ENCODE measurements at regions not wholly inside any gene's neighbourhood (a gene's known extent, or its start where the extent isn't known, plus 50 kb on each side); places are given as distances from the start of the nearest gene placed in this dataset.

DNA sequence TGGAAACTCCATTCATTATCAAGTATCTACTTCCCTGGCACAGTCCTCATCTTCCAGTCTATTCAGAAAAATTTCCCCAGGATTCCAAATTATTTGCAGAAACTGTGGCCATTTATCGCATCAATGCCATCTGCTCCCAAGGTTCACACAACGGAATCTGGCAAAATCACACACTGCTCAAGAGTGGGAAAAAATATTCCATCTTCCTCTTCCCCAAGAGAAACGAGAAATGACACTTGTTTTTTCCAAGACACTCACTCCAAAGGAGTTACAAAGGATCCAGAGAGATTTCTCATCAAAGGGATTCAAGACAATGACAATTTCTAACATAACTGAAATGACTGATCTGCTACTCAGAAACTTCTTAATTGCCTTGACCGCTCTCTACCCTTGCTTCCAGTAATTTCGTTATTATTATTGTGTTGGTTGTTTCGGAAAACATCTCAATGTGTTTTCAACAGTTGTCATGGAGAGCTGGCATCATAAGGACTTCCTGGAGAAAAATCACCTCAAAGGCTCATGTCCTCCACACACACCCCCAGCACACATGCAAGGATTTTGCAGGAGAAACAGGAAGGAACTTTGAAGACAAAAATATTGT lies 128.0 kb downstream of the PSMG1 start:
- no peaks in the 10 kb centered on the region for H3K36me3 ChIP-seq (ENCODE audit: low read depth)
- no peaks in the 10 kb centered on the region for H3K9me3 ChIP-seq (ENCODE audit: severe bottlenecking)
- H3K4me1 ChIP-seq (ENCODE audit: insufficient read depth, poor library complexity, severe bottlenecking) = peaks cover 15% of the 10 kb centered on the region
- ATAC-seq (ENCODE audit: low read depth) (no peak), DNase-seq (ENCODE audit: low spot score) (no peak)
- TF ChIP-seq, protein P1, sequence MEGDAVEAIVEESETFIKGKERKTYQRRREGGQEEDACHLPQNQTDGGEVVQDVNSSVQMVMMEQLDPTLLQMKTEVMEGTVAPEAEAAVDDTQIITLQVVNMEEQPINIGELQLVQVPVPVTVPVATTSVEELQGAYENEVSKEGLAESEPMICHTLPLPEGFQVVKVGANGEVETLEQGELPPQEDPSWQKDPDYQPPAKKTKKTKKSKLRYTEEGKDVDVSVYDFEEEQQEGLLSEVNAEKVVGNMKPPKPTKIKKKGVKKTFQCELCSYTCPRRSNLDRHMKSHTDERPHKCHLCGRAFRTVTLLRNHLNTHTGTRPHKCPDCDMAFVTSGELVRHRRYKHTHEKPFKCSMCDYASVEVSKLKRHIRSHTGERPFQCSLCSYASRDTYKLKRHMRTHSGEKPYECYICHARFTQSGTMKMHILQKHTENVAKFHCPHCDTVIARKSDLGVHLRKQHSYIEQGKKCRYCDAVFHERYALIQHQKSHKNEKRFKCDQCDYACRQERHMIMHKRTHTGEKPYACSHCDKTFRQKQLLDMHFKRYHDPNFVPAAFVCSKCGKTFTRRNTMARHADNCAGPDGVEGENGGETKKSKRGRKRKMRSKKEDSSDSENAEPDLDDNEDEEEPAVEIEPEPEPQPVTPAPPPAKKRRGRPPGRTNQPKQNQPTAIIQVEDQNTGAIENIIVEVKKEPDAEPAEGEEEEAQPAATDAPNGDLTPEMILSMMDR (IDR thresholded peaks at IDR 0.05; ENCODE audit: poor library complexity, severe bottlenecking) = no peak
- H3K27ac ChIP-seq (ENCODE audit: poor library complexity, severe bottlenecking) = no peak overlapping the region
- H3K4me3 ChIP-seq (ENCODE audit: severe bottlenecking) = no peak overlapping the region
- H3K27me3 ChIP-seq (ENCODE audit: insufficient read depth, poor library complexity, severe bottlenecking) = no peaks in the 10 kb centered on the region

DNA sequence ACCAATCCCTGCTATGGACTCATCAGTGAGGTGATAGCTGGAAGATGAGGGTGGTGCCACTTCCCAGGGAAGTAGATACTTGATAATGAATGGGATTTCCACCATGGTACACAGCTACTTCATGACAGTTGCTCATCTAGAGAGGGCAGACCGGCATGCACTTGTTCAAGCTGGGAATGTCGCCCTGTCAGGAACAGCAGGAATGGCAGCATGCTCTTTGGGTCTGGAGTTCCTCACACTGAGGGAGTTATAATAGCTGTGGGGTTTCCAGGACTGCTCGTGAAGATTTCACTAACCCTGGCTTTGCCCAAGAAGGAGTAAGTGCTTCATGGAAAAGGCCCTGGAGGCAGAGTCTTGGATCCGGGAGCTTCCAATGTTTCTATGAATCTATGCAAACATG lies 129.2 kb downstream of the PSMG1 start:
- Histone ChIP-seq H3K9me3 (ENCODE audit: severe bottlenecking) (no peaks in the 10 kb centered on the region), H3K27me3 (ENCODE audit: insufficient read depth, poor library complexity, severe bottlenecking) (no peaks in the 10 kb centered on the region), H3K4me3 (ENCODE audit: severe bottlenecking) (no peak overlapping the region), H3K27ac (ENCODE audit: poor library complexity, severe bottlenecking) (no peak overlapping the region), H3K4me1 (ENCODE audit: insufficient read depth, poor library complexity, severe bottlenecking) (peaks cover 18% of the 10 kb centered on the region), H3K36me3 (ENCODE audit: low read depth) (no peaks in the 10 kb centered on the region)
- TF ChIP-seq, protein P1 (IDR thresholded peaks at IDR 0.05; ENCODE audit: poor library complexity, severe bottlenecking) = no peak
- DNase-seq (ENCODE audit: low spot score) (no peak), ATAC-seq (ENCODE audit: low read depth) (no peak)

DNA sequence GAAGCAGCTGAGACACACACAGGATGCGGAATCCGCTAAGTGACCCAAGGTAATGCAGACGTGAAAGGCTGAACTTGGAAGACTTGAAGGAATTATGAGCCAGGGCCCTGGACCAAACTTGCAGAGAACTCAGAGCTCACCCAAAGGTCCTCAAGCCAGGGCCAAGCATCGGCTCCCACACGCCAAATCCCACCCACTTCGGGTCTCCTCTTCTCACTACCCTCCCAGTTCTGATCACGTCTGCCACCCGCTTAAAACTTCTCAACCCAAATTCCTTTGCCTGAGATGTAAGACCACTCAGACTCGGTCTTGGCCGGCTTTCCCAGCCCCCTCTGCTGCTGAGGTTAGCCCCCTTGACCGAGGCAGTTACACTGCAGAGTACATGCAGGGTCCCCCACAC lies 130.1 kb downstream of the PSMG1 start:
- H3K4me3 ChIP-seq (ENCODE audit: severe bottlenecking) = no peak overlapping the region
- no peaks in the 10 kb centered on the region for H3K9me3 ChIP-seq (ENCODE audit: severe bottlenecking)
- TF ChIP-seq, protein P1 (IDR thresholded peaks at IDR 0.05; ENCODE audit: poor library complexity, severe bottlenecking) = no peak
- H3K4me1 ChIP-seq (ENCODE audit: insufficient read depth, poor library complexity, severe bottlenecking) = peaks cover 27% of the 10 kb centered on the region
- no peak overlapping the region for H3K27ac ChIP-seq (ENCODE audit: poor library complexity, severe bottlenecking)
- H3K27me3 ChIP-seq (ENCODE audit: insufficient read depth, poor library complexity, severe bottlenecking) = no peaks in the 10 kb centered on the region
- no peaks in the 10 kb centered on the region for H3K36me3 ChIP-seq (ENCODE audit: low read depth)
- ATAC-seq (ENCODE audit: low read depth) (no peak), DNase-seq (ENCODE audit: low spot score) (no peak)

DNA sequence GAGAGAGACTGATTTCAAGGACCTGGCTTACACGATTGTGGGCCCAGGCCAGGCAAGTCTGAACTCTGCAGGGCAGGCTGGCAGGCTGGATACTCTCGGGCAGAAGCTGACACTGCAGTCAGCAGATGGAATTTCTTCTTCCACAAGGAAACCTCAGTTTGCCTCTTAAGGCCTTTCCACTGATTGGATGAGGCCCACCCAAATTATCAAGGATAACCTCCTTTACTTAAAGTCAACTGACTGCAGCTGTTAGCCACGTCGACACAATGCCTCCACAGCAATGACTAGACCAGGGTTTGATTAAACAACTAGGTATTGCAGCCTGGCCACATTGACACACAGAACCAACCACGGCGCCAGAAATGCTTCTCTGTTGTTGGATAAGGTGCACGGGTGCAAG lies 130.5 kb downstream of the PSMG1 start:
- TF ChIP-seq, protein P1 (IDR thresholded peaks at IDR 0.05; ENCODE audit: poor library complexity, severe bottlenecking) = no peak

DNA sequence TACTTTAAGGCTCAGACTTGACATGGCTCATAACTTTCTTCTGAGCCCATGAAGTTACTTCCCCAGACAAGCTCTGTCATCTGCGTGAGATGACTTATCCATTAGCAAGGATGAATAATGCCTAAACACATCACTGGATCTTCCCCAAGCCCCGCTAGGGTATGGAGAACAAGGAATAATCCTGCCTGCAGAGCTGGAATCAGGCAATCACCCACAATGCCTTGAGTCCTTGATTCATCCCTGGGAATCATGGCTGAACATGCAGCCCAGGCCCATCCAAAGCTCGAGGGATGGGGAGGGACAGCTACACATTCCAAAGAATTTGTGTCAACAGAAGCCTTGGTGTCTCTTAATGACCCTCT lies 131.7 kb downstream of the PSMG1 start:
- H3K36me3 ChIP-seq (ENCODE audit: low read depth) = no peaks in the 10 kb centered on the region
- ATAC-seq (ENCODE audit: low read depth) = peak; percentile 76
- no peaks in the 10 kb centered on the region for H3K27me3 ChIP-seq (ENCODE audit: insufficient read depth, poor library complexity, severe bottlenecking)
- no peak for DNase-seq (ENCODE audit: low spot score)
- no peak overlapping the region for H3K4me3 ChIP-seq (ENCODE audit: severe bottlenecking)
- H3K4me1 ChIP-seq (ENCODE audit: insufficient read depth, poor library complexity, severe bottlenecking) = peaks cover 42% of the 10 kb centered on the region
- H3K9me3 ChIP-seq (ENCODE audit: severe bottlenecking) = no peaks in the 10 kb centered on the region
- peak overlapping the region; percentile 86 for H3K27ac ChIP-seq (ENCODE audit: poor library complexity, severe bottlenecking)
- TF ChIP-seq, protein P1 (IDR thresholded peaks at IDR 0.05; ENCODE audit: poor library complexity, severe bottlenecking) = no peak

More for the DNA sequence above, 130.5 kb downstream of the PSMG1 start:
- no peak for DNase-seq (ENCODE audit: low spot score)
- no peak overlapping the region for H3K4me3 ChIP-seq (ENCODE audit: severe bottlenecking)
- H3K27ac ChIP-seq (ENCODE audit: poor library complexity, severe bottlenecking) = no peak overlapping the region
- peaks cover 30% of the 10 kb centered on the region for H3K4me1 ChIP-seq (ENCODE audit: insufficient read depth, poor library complexity, severe bottlenecking)
- H3K27me3 ChIP-seq (ENCODE audit: insufficient read depth, poor library complexity, severe bottlenecking) = no peaks in the 10 kb centered on the region
- no peaks in the 10 kb centered on the region for H3K36me3 ChIP-seq (ENCODE audit: low read depth)
- ATAC-seq (ENCODE audit: low read depth) = no peak
- no peaks in the 10 kb centered on the region for H3K9me3 ChIP-seq (ENCODE audit: severe bottlenecking)
